Activated CD4-positive, alpha-beta memory T cell treated with anti-CD3 and anti-CD28 coated beads for 36 hours (primary cell): ENCODE measurements at regions not wholly inside any gene's neighbourhood (a gene's known extent, or its start where the extent isn't known, plus 50 kb on each side); places are given as distances from the start of the nearest gene placed in this dataset.

ENCODE experiments used
- CTCF ChIA-PET: fragments of 350-600 bp; sonication (Branson Sonifier 250); formaldehyde crosslinking; loops from one replicate; lab custom pipeline; 2021; ENCODE audit warnings: antibody characterized with exemption, inconsistent platforms; lab: Charles Lee
- POLR2A ChIA-PET: fragments of 350-600 bp; sonication (Branson Sonifier 250); formaldehyde crosslinking; loops from one replicate; lab custom pipeline; 2021; ENCODE audit warnings: antibody characterized with exemption; lab: Charles Lee
- DNase-seq: peaks from one replicate; pipeline ENCODE4 v3.0.0-alpha.2; 2020
- H3K27ac Mint-ChIP-seq: one replicate; pipeline ENCODE4 v1.8.0; 2021; ENCODE audit warnings: mixed read lengths
- H3K27me3 Mint-ChIP-seq: one replicate; pipeline ENCODE4 v1.8.0; 2021; ENCODE audit warnings: mixed read lengths
- H3K36me3 Mint-ChIP-seq: one replicate; pipeline ENCODE4 v1.8.0; 2021; ENCODE audit warnings: mixed read lengths
- H3K4me1 Mint-ChIP-seq: one replicate; pipeline ENCODE4 v1.8.0; 2021; ENCODE audit warnings: low read depth, mixed read lengths
- H3K4me3 Mint-ChIP-seq: one replicate; pipeline ENCODE4 v1.8.0; 2021; ENCODE audit warnings: mild to moderate bottlenecking, mixed read lengths
- H3K9me3 Mint-ChIP-seq: one replicate; pipeline ENCODE4 v1.8.0; 2021; ENCODE audit warnings: mixed read lengths
- intact Hi-C: fragments of 100-400 bp; cut with micrococcal nuclease; formaldehyde crosslinking; loops from one replicate; pipeline ENCODE4 v1.15.1; 2023

- Mint-ChIP-seq H3K27ac (no peak overlapping the region), H3K9me3 (peaks cover 3% of the 10 kb centered on the region), H3K27me3 (peaks cover 12% of the 10 kb centered on the region), H3K36me3 (peaks cover 2% of the 10 kb centered on the region), H3K4me3 (no peak overlapping the region), H3K4me1 (peaks cover 19% of the 10 kb centered on the region)
- ChIA-PET CTCF (no interaction called here), POLR2A (no interaction called here)
- no peak for DNase-seq
- intact Hi-C loops: no loop called here
Observed at GRCh38 chr5:115072266-115073064, 97.2 kb downstream of the TRIM36 start.

DNA sequence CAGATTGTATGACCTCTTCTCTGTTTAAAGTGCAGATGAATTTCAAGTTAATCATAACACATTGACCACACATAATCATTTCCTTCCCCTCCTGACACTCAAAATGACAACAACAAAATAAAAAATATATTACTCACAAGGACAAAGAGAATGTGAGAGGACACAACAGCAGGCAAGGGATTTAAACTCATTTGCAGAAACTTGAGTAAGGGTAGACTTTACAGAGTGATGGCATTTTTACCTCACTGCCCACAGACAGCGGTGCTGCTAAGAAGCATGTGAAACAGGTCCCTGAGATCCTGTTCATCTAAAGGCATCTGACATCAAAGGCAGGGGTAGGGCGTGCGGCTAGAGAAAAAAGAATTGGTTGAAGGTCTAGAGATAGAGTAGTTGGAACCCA is 99.0 kb downstream of the TRIM36 start:
- ChIA-PET CTCF (no interaction called here), POLR2A (no interaction called here)
- Mint-ChIP-seq H3K27ac (no peak overlapping the region), H3K4me1 (peaks cover 19% of the 10 kb centered on the region), H3K36me3 (peaks cover 2% of the 10 kb centered on the region), H3K4me3 (no peak overlapping the region), H3K9me3 (peaks cover 3% of the 10 kb centered on the region), H3K27me3 (peaks cover 12% of the 10 kb centered on the region)
- intact Hi-C loops: no loop called here
- DNase-seq: no peak

DNA sequence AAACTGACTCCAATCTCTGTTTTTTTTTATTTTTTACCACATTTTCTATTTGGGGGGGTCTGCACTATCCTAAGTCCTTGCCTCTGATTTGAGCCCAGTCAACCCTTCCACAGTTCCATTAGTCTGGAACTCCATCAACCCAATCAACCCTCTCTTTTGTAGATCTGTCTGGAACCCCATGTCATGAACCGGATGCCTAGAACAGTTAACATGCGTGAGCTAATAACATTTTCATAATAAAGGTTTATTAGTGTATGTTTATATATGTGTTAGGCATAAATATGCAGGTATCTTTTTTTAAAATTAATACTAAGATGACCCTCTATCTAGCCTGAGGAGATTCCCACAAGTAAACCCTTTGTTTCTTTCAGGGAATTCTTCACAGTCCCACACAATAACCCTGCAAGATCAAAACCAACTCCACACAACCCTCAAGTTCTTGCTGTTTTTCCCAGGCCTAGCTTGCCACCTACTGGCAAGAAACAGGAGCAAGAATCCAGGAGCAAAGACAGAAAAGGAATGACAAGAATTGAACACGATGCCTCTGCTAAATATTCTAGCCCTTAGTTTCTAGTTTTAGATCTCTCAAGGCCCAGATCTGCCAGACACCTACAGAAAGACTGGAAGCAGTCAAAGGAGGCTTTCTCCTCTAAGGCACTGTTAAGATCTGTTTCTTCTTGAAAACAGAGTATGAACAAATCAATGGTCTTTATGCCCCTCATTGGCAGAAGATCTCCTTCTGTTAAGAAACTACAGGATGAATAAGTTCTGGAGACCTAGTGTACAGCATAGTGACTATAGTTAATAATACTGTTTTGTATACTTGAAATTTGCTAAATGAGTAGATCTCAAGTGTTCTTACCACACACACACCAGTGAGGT is 100.4 kb downstream of the TRIM36 start:
- H3K9me3 Mint-ChIP-seq: peaks cover 3% of the 10 kb centered on the region
- peaks cover 19% of the 10 kb centered on the region for H3K4me1 Mint-ChIP-seq
- peak; percentile 20 for DNase-seq
- peaks cover 2% of the 10 kb centered on the region for H3K36me3 Mint-ChIP-seq
- H3K27me3 Mint-ChIP-seq: peaks cover 12% of the 10 kb centered on the region
- ChIA-PET CTCF (interaction anchor here (0.5 to 1.9 kb wide), 11 partner anchors 20 to 1457 kb away, joined by 3 to 7 read pairs (median 4); no protein-coding TSS in a partner anchor), POLR2A (no interaction called here)
- H3K27ac Mint-ChIP-seq: peak overlapping the region; percentile 57
- H3K4me3 Mint-ChIP-seq: no peak overlapping the region
- intact Hi-C loops: loop anchor here (2.0 kb wide), 2 partner anchors 99 to 1457 kb away; partner anchors contain the start of gene TRIM36

- peak overlapping the region; percentile 57 for H3K27ac Mint-ChIP-seq
- DNase-seq: peak; percentile 47
- peaks cover 2% of the 10 kb centered on the region for H3K36me3 Mint-ChIP-seq
- H3K9me3 Mint-ChIP-seq: peaks cover 3% of the 10 kb centered on the region
- H3K4me1 Mint-ChIP-seq: peaks cover 19% of the 10 kb centered on the region
- peaks cover 12% of the 10 kb centered on the region for H3K27me3 Mint-ChIP-seq
- ChIA-PET POLR2A (no interaction called here), CTCF (interaction anchor here (0.5 to 1.9 kb wide), 10 partner anchors 21 to 1456 kb away, joined by 3 to 7 read pairs (median 4); no protein-coding TSS in a partner anchor)
- intact Hi-C loops: loop anchor here (2.0 kb wide), 2 partner anchors 100 to 1456 kb away; partner anchors contain the start of gene TRIM36
- H3K4me3 Mint-ChIP-seq: no peak overlapping the region
Observed at GRCh38 chr5:115068239-115069086, 101.2 kb downstream of the TRIM36 start.

GRCh38 chr5:115064380-115064779 is 105.3 kb downstream of the TRIM36 start:
- Mint-ChIP-seq H3K27me3 (peaks cover 1% of the 10 kb centered on the region), H3K4me3 (no peak overlapping the region), H3K9me3 (peaks cover 3% of the 10 kb centered on the region), H3K36me3 (peaks cover 2% of the 10 kb centered on the region), H3K27ac (no peak overlapping the region), H3K4me1 (peaks cover 16% of the 10 kb centered on the region)
- CTCF ChIA-PET: no interaction called here
- POLR2A ChIA-PET: no interaction called here
- no peak for DNase-seq
- intact Hi-C loops: no loop called here

DNA sequence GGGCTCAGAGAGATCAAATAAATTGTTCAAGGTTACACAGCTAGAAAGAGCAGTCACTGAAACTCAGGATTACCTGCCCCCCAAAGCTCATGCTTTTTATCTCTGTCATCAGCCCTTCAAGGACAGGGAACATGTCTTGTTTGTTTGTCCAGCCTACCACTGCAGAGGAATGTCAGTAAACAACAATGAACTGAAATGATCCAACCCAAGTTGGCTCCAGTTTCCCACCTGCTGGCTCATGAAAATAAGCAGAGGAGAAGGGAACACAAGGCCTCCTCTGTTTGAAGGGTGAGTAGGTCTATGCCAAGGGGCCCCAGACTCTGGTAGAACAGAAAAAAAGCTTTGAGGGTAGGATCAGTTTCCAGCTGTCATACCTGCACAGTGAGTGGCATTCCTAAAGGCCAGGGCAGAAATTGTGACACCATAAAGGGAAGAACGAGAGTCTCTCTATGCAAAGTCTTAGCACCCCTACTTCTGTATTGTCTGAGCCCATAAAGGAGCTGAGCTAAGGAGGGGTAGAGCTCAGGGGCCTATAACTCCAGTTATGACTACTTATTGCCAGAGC is 115.2 kb downstream of the TRIM36 start:
- ChIA-PET CTCF (no interaction called here), POLR2A (no interaction called here)
- Mint-ChIP-seq H3K4me1 (no peaks in the 10 kb centered on the region), H3K4me3 (no peak overlapping the region), H3K27ac (no peak overlapping the region), H3K27me3 (peaks cover 2% of the 10 kb centered on the region), H3K9me3 (peaks cover 5% of the 10 kb centered on the region), H3K36me3 (no peaks in the 10 kb centered on the region)
- no peak for DNase-seq
- intact Hi-C loops: no loop called here

- DNase-seq: no peak
- intact Hi-C loops: no loop called here
- POLR2A ChIA-PET: no interaction called here
- Mint-ChIP-seq H3K4me1 (no peaks in the 10 kb centered on the region), H3K4me3 (no peak overlapping the region), H3K27me3 (peaks cover 1% of the 10 kb centered on the region), H3K9me3 (peaks cover 5% of the 10 kb centered on the region), H3K27ac (no peak overlapping the region), H3K36me3 (no peaks in the 10 kb centered on the region)
- CTCF ChIA-PET: no interaction called here
Observed at GRCh38 chr5:115052948-115053347, 116.8 kb downstream of the TRIM36 start.

DNA sequence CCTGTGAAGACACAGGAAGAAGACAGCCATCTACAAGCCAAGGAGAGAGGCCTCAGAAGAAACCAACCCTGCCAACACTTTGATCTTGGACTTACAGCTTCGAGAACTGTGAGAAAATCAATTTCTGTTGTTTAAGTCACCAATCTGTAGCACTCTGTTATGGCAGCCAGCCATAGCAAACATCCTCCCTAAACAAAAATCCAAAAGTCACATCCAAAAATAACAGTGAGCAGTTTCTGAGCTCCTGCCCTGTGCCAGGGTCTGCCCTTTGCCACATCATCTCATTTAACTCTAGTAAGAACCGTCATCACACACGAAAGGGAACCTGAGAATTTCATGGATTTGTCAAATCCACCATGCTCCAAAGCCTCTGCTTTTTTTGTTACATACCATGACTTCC is 118.8 kb downstream of the TRIM36 start:
- Mint-ChIP-seq H3K27ac (no peak overlapping the region), H3K27me3 (peaks cover 1% of the 10 kb centered on the region), H3K36me3 (no peaks in the 10 kb centered on the region), H3K4me1 (no peaks in the 10 kb centered on the region), H3K9me3 (peaks cover 5% of the 10 kb centered on the region), H3K4me3 (no peak overlapping the region)
- DNase-seq: no peak
- intact Hi-C loops: no loop called here
- POLR2A ChIA-PET: no interaction called here
- CTCF ChIA-PET: no interaction called here

- POLR2A ChIA-PET: no interaction called here
- peaks cover 1% of the 10 kb centered on the region for H3K27me3 Mint-ChIP-seq
- CTCF ChIA-PET: no interaction called here
- no peak for DNase-seq
- H3K27ac Mint-ChIP-seq: no peak overlapping the region
- H3K4me3 Mint-ChIP-seq: no peak overlapping the region
- intact Hi-C loops: no loop called here
- no peaks in the 10 kb centered on the region for H3K36me3 Mint-ChIP-seq
- no peaks in the 10 kb centered on the region for H3K4me1 Mint-ChIP-seq
- peaks cover 27% of the 10 kb centered on the region for H3K9me3 Mint-ChIP-seq
Observed at GRCh38 chr5:115033861-115034260, 135.8 kb downstream of the TRIM36 start.

- Mint-ChIP-seq H3K27me3 (peaks cover 3% of the 10 kb centered on the region), H3K9me3 (peaks cover 3% of the 10 kb centered on the region), H3K4me1 (no peaks in the 10 kb centered on the region), H3K4me3 (no peak overlapping the region), H3K36me3 (no peaks in the 10 kb centered on the region), H3K27ac (no peak overlapping the region)
- ChIA-PET CTCF (no interaction called here), POLR2A (no interaction called here)
- intact Hi-C loops: no loop called here
- DNase-seq: no peak
Observed at GRCh38 chr5:115028557-115028956, 141.2 kb downstream of the TRIM36 start.

GRCh38 chr5:115024922-115025321 is 144.8 kb downstream of the TRIM36 start:
- H3K36me3 Mint-ChIP-seq: no peaks in the 10 kb centered on the region
- no peak for DNase-seq
- no peaks in the 10 kb centered on the region for H3K4me1 Mint-ChIP-seq
- intact Hi-C loops: no loop called here
- H3K27ac Mint-ChIP-seq: no peak overlapping the region
- ChIA-PET CTCF (no interaction called here), POLR2A (no interaction called here)
- no peak overlapping the region for H3K4me3 Mint-ChIP-seq
- H3K27me3 Mint-ChIP-seq: peaks cover 2% of the 10 kb centered on the region
- no peaks in the 10 kb centered on the region for H3K9me3 Mint-ChIP-seq
